ENCODE measurements at regions not wholly inside any gene's neighbourhood (a gene's known extent, or its start where the extent isn't known, plus 50 kb on each side); places are given as distances from the start of the nearest gene placed in this dataset.
A peak's percentile ranks its signal among the peaks of the same experiment; 100 is the strongest.

DNA sequence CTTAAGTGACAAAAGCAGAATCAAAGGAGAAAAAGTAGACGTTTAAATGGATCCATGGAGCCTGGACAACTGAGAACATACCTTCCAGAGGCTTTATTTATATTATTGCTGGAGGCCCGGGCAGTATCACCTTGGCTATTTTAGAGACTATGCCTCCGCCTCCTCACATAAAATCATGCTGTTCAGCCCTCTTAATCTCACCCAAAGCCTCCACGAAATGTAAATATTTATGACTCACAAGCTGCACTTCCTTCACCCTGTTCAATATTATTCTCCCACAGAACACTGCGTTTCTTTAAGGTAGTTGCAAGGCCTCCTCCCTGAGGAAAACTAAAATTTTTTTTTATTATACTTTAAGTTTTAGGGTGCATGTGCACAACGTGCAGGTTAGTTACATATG lies 478.6 kb upstream of the ACVR2A start:
- no peak overlapping the region for H3K4me3 Mint-ChIP-seq
- H3K36me3 Mint-ChIP-seq (ENCODE audit: low read depth), result no peaks in the 10 kb centered on the region
- peaks cover 5% of the 10 kb centered on the region for H3K27me3 Mint-ChIP-seq (ENCODE audit: low read depth)
- peaks cover 23% of the 10 kb centered on the region for H3K4me1 Mint-ChIP-seq
- peaks cover 16% of the 10 kb centered on the region for H3K9me3 Mint-ChIP-seq
- H3K27ac Mint-ChIP-seq, result peak overlapping the region in 2 of 3 experiments; percentile 69 to 89
- TF ChIP-seq, protein P1, sequence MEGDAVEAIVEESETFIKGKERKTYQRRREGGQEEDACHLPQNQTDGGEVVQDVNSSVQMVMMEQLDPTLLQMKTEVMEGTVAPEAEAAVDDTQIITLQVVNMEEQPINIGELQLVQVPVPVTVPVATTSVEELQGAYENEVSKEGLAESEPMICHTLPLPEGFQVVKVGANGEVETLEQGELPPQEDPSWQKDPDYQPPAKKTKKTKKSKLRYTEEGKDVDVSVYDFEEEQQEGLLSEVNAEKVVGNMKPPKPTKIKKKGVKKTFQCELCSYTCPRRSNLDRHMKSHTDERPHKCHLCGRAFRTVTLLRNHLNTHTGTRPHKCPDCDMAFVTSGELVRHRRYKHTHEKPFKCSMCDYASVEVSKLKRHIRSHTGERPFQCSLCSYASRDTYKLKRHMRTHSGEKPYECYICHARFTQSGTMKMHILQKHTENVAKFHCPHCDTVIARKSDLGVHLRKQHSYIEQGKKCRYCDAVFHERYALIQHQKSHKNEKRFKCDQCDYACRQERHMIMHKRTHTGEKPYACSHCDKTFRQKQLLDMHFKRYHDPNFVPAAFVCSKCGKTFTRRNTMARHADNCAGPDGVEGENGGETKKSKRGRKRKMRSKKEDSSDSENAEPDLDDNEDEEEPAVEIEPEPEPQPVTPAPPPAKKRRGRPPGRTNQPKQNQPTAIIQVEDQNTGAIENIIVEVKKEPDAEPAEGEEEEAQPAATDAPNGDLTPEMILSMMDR (IDR thresholded peaks at IDR 0.05; ENCODE audit: unreplicated experiment in 3 of 3), result no peak

DNA sequence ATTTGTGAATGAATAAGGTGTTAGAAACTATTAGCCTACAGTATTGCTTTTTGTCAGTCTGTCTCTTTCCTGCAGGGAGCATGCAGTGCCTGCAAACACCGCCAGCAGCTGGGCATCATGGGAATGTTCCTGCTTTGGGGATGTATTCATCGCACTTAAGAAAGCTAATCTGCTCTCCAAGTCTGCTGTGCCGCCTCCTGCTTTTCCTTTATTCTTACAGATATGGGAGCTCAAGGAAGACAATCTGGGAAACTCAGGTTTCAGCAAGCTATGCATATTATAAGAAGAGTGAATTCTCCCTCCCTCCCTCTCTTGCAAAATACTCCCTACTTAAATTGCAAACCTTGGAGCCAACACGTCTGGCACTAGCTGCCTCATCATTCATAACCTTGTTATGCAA lies 479.2 kb upstream of the ACVR2A start:
- Mint-ChIP-seq H3K27me3 (ENCODE audit: low read depth) (peaks cover 5% of the 10 kb centered on the region), H3K27ac (peak overlapping the region; percentile 58 to 89 (median 69)), H3K4me3 (peak overlapping the region in 1 of 3 experiments; percentile 4), H3K4me1 (peaks cover 23% of the 10 kb centered on the region), H3K9me3 (peaks cover 13% of the 10 kb centered on the region), H3K36me3 (ENCODE audit: low read depth) (no peaks in the 10 kb centered on the region)
- TF ChIP-seq, protein P1 (IDR thresholded peaks at IDR 0.05; ENCODE audit: unreplicated experiment in 3 of 3), result no peak

DNA sequence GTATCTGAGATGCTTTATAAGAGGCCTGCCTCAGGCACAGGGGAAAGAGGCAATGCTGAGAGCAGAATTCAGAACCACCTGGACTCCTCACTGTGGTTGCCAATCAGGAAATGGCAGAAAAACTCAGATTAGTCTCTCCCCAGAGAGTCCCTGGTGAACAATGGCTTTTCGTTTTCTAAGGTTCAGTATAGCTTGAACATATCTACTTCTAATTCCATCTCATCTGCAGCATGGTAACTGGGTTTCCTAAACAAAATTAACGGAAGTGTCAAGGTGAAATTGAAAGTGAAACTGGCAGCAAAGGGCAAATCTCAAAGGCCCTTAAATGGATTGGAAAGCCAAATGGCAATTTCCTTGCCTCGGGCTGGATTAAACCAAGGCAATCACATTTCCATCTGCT lies 480.2 kb upstream of the ACVR2A start:
- Mint-ChIP-seq H3K9me3 (peaks cover 7% of the 10 kb centered on the region), H3K27me3 (ENCODE audit: low read depth) (peaks cover 5% of the 10 kb centered on the region), H3K4me1 (peaks cover 23% of the 10 kb centered on the region), H3K27ac (peak overlapping the region; percentile 18 to 89 (median 58)), H3K36me3 (ENCODE audit: low read depth) (no peaks in the 10 kb centered on the region), H3K4me3 (no peak overlapping the region)
- TF ChIP-seq, protein P1 (IDR thresholded peaks at IDR 0.05; ENCODE audit: unreplicated experiment in 3 of 3), result no peak

DNA sequence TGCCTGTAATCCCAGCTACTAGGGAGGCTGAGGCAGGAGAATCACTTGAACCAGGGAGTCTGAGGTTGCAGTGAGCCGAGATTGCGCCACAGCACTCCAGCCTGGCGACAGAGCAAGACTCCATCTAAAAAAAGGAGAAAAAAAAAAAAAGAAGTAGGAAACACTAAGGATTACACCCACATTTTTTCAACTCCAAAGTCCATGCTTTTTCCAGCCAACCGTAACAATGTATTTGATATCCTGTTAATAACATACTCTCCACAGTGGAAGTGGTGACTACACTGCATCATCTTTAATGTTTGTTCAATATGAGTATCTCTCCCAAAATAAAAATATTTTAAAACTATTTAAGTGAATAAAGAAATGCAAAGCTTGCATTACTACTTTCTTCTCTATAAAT lies 481.6 kb upstream of the ACVR2A start:
- H3K4me1 Mint-ChIP-seq, result peaks cover 26% of the 10 kb centered on the region
- H3K27me3 Mint-ChIP-seq (ENCODE audit: low read depth), result no peaks in the 10 kb centered on the region
- H3K27ac Mint-ChIP-seq, result peak overlapping the region in 1 of 3 experiments; percentile 14
- TF ChIP-seq, protein P1 (IDR thresholded peaks at IDR 0.05; ENCODE audit: unreplicated experiment in 3 of 3), result no peak
- H3K36me3 Mint-ChIP-seq (ENCODE audit: low read depth), result no peaks in the 10 kb centered on the region
- H3K9me3 Mint-ChIP-seq, result peaks cover under 1% of the 10 kb centered on the region
- no peak overlapping the region for H3K4me3 Mint-ChIP-seq

DNA sequence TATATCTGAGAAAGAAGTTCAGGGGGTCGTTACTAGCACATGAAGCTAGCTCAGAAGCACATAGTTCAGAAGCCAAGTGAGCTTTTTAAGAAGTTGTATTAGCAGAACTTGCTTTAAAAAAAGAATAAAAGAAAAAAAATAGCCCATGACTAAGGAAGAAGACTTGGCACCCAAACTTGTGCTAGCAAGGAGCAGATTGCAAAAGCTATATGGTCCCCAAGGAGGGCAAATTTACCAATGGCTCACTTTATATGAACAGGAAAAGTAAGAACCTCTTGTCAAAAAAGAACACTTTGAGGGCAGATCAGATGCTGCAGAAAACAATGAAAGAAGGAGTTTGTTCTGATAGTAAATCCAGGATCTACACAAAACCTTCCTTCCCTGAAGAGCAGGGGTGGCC lies 486.5 kb upstream of the ACVR2A start:
- H3K4me3 Mint-ChIP-seq, result no peak overlapping the region
- no peaks in the 10 kb centered on the region for H3K9me3 Mint-ChIP-seq
- no peak overlapping the region for H3K27ac Mint-ChIP-seq
- H3K27me3 Mint-ChIP-seq (ENCODE audit: low read depth), result no peaks in the 10 kb centered on the region
- no peaks in the 10 kb centered on the region for H3K36me3 Mint-ChIP-seq (ENCODE audit: low read depth)
- TF ChIP-seq, protein P1 (IDR thresholded peaks at IDR 0.05; ENCODE audit: unreplicated experiment in 3 of 3), result no peak
- peaks cover 8% of the 10 kb centered on the region for H3K4me1 Mint-ChIP-seq

DNA sequence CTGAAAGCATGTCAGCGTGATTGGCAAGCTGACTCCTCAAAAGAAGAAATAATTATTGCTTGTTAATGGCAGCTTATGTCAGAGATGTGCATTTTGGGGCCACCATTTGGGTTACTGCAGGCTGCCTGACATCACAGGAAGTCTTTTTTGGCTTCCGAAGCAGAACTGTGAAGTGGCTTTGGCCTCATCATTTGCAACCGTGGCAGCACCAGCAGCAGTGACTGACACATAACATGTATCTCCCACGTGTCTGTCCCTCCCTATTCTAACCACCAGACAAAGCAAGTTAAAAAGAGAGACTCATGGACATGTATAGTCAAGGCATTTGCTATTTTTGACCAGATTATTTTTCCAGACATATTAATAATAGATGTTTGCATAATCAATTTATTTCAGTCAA lies 488.7 kb upstream of the ACVR2A start:
- H3K27me3 Mint-ChIP-seq (ENCODE audit: low read depth), result no peaks in the 10 kb centered on the region
- H3K4me3 Mint-ChIP-seq, result no peak overlapping the region

More for the DNA sequence above, 488.7 kb upstream of the ACVR2A start:
- H3K4me1 Mint-ChIP-seq, result peaks cover 8% of the 10 kb centered on the region
- no peak overlapping the region for H3K27ac Mint-ChIP-seq
- TF ChIP-seq, protein P1 (IDR thresholded peaks at IDR 0.05; ENCODE audit: unreplicated experiment in 3 of 3), result no peak
- no peaks in the 10 kb centered on the region for H3K36me3 Mint-ChIP-seq (ENCODE audit: low read depth)
- no peaks in the 10 kb centered on the region for H3K9me3 Mint-ChIP-seq
